Peyer's patch (tissue), 4 donors: ENCODE measurements at regions not wholly inside any gene's neighbourhood (a gene's known extent, or its start where the extent isn't known, plus 50 kb on each side); places are given as distances from the start of the nearest gene placed in this dataset.

ENCODE experiments used
- CTCF ChIP-seq, 6 experiments: fragments of 450-650 bp in 4 of 6; fragments of 200-600 bp in 2 of 6; sonication (generic) in 1 of 6; IDR thresholded peaks; one replicate each; pipeline ENCODE4 v1.5.1; 2017 to 2019; ENCODE audit warnings: antibody characterized with exemption in 6 of 6, mild to moderate bottlenecking in 3 of 6, moderate library complexity in 1 of 6
- POLR2A ChIP-seq, 2 donors: fragments of 450-650 bp; IDR thresholded peaks; one replicate each; pipeline ENCODE4 v1.5.1; 2017; ENCODE audit warnings: antibody characterized with exemption in 2 of 2, mild to moderate bottlenecking in 2 of 2, moderate library complexity in 2 of 2

- TF ChIP-seq CTCF (IDR thresholded peaks at IDR 0.05) (no peak), POLR2A (IDR thresholded peaks at IDR 0.05) (no peak)
Measured at GRCh38 chr1:112165375-112165774, 175.9 kb upstream of the KCND3 start.
